IgD-negative memory B cell (primary cell): ENCODE measurements at regions not wholly inside any gene's neighbourhood (a gene's known extent, or its start where the extent isn't known, plus 50 kb on each side); places are given as distances from the start of the nearest gene placed in this dataset.

Experiments
- H3K27ac Mint-ChIP-seq, 3 donors: one replicate each; pipeline ENCODE4 v1.8.0; 2020 to 2022; ENCODE audit warnings: mild to moderate bottlenecking in 3 of 3, mixed read lengths in 3 of 3, moderate library complexity in 1 of 3
- H3K27me3 Mint-ChIP-seq: one replicate; pipeline ENCODE4 v1.8.0; 2021; ENCODE audit warnings: mixed read lengths
- H3K36me3 Mint-ChIP-seq: one replicate; pipeline ENCODE4 v1.8.0; 2020; ENCODE audit warnings: mild to moderate bottlenecking, mixed read lengths
- H3K4me1 Mint-ChIP-seq, 3 donors: one replicate each; pipeline ENCODE4 v1.8.0; 2020 to 2022; ENCODE audit warnings: mixed read lengths in 3 of 3, mild to moderate bottlenecking in 1 of 3
- H3K4me3 Mint-ChIP-seq, 4 donors: one replicate each; pipeline ENCODE4 v1.8.0; 2020 to 2022; ENCODE audit warnings: mild to moderate bottlenecking in 4 of 4, mixed read lengths in 4 of 4, moderate library complexity in 3 of 4
- H3K9me3 Mint-ChIP-seq, 3 donors: one replicate each; pipeline ENCODE4 v1.8.0; 2020 to 2021; ENCODE audit warnings: mixed read lengths in 3 of 3, mild to moderate bottlenecking in 1 of 3

- Mint-ChIP-seq H3K9me3 (peaks cover 0 to 10% (median 2%) of the 10 kb centered on the region in 3 donors), H3K36me3 (no peaks in the 10 kb centered on the region), H3K4me1 (peaks cover 0 to 9% (median 7%) of the 10 kb centered on the region in 3 donors), H3K27ac (no peak overlapping the region), H3K4me3 (peak overlapping the region in 1 of 4 donors; percentile 32), H3K27me3 (no peaks in the 10 kb centered on the region)
These were observed 561.7 kb downstream of the GATA3 start for GRCh38 chr10:8616166-8616565.

GRCh38 chr10:8617792-8618191 lies 563.3 kb downstream of the GATA3 start:
- Mint-ChIP-seq H3K36me3 (no peaks in the 10 kb centered on the region), H3K27me3 (no peaks in the 10 kb centered on the region), H3K27ac (no peak overlapping the region), H3K4me1 (peaks cover 2 to 9% (median 7%) of the 10 kb centered on the region in 3 donors), H3K4me3 (no peak overlapping the region), H3K9me3 (peaks cover 0 to 2% (median 0%) of the 10 kb centered on the region in 3 donors)

- no peak overlapping the region for H3K27ac Mint-ChIP-seq
- no peaks in the 10 kb centered on the region for H3K27me3 Mint-ChIP-seq
- peaks cover 0 to 2% (median 0%) of the 10 kb centered on the region in 3 donors for H3K9me3 Mint-ChIP-seq
- peaks cover 2 to 9% (median 7%) of the 10 kb centered on the region in 3 donors for H3K4me1 Mint-ChIP-seq
- H3K36me3 Mint-ChIP-seq: no peaks in the 10 kb centered on the region
- H3K4me3 Mint-ChIP-seq: no peak overlapping the region
These were observed 564.3 kb downstream of the GATA3 start for GRCh38 chr10:8618834-8619233.

- Mint-ChIP-seq H3K9me3 (peaks cover 0 to 3% (median 3%) of the 10 kb centered on the region in 3 donors), H3K27ac (no peak overlapping the region), H3K36me3 (no peaks in the 10 kb centered on the region), H3K4me1 (no peaks in the 10 kb centered on the region), H3K4me3 (no peak overlapping the region), H3K27me3 (no peaks in the 10 kb centered on the region)
These were observed 573.9 kb downstream of the GATA3 start for GRCh38 chr10:8628351-8628750.

- peaks cover 0 to 12% (median 2%) of the 10 kb centered on the region in 3 donors for H3K9me3 Mint-ChIP-seq
- H3K4me3 Mint-ChIP-seq: no peak overlapping the region
- no peaks in the 10 kb centered on the region for H3K27me3 Mint-ChIP-seq
- no peak overlapping the region for H3K27ac Mint-ChIP-seq
- H3K4me1 Mint-ChIP-seq: peaks cover 0 to 1% (median 0%) of the 10 kb centered on the region in 3 donors
- H3K36me3 Mint-ChIP-seq: no peaks in the 10 kb centered on the region
These were observed 579.4 kb downstream of the GATA3 start for GRCh38 chr10:8633909-8634308.

GRCh38 chr10:8636371-8636770 lies 581.9 kb downstream of the GATA3 start:
- Mint-ChIP-seq H3K9me3 (peaks cover 1 to 9% (median 3%) of the 10 kb centered on the region in 3 donors), H3K4me1 (peaks cover 0 to 1% (median 0%) of the 10 kb centered on the region in 3 donors), H3K36me3 (no peaks in the 10 kb centered on the region), H3K27me3 (no peaks in the 10 kb centered on the region), H3K27ac (no peak overlapping the region), H3K4me3 (no peak overlapping the region)

- Mint-ChIP-seq H3K4me1 (peaks cover 0 to 1% (median 0%) of the 10 kb centered on the region in 3 donors), H3K4me3 (no peak overlapping the region), H3K27ac (no peak overlapping the region), H3K27me3 (no peaks in the 10 kb centered on the region), H3K9me3 (peaks cover 1 to 9% (median 3%) of the 10 kb centered on the region in 3 donors), H3K36me3 (no peaks in the 10 kb centered on the region)
These were observed 583.2 kb downstream of the GATA3 start for GRCh38 chr10:8637640-8638039.

- no peak overlapping the region for H3K27ac Mint-ChIP-seq
- H3K36me3 Mint-ChIP-seq: no peaks in the 10 kb centered on the region
- H3K27me3 Mint-ChIP-seq: no peaks in the 10 kb centered on the region
- no peak overlapping the region for H3K4me3 Mint-ChIP-seq
- H3K9me3 Mint-ChIP-seq: peaks cover 1 to 9% (median 4%) of the 10 kb centered on the region in 3 donors
- peaks cover 0 to 1% (median 0%) of the 10 kb centered on the region in 3 donors for H3K4me1 Mint-ChIP-seq
These were observed 583.7 kb downstream of the GATA3 start for GRCh38 chr10:8638088-8638672.

- Mint-ChIP-seq H3K36me3 (no peaks in the 10 kb centered on the region), H3K27me3 (no peaks in the 10 kb centered on the region), H3K9me3 (peaks cover 1 to 9% (median 4%) of the 10 kb centered on the region in 3 donors), H3K4me1 (peaks cover 0 to 1% (median 0%) of the 10 kb centered on the region in 3 donors), H3K4me3 (no peak overlapping the region), H3K27ac (peak overlapping the region in 1 of 3 donors; percentile 80)
These were observed 585.1 kb downstream of the GATA3 start for GRCh38 chr10:8639486-8640185.

GRCh38 chr10:8640301-8640700 lies 585.8 kb downstream of the GATA3 start:
- Mint-ChIP-seq H3K27ac (no peak overlapping the region), H3K36me3 (no peaks in the 10 kb centered on the region), H3K4me1 (peaks cover 0 to 1% (median 0%) of the 10 kb centered on the region in 3 donors), H3K27me3 (no peaks in the 10 kb centered on the region), H3K4me3 (no peak overlapping the region), H3K9me3 (peaks cover 1 to 13% (median 4%) of the 10 kb centered on the region in 3 donors)

GRCh38 chr10:8640878-8641277 lies 586.4 kb downstream of the GATA3 start:
- Mint-ChIP-seq H3K9me3 (peaks cover 1 to 10% (median 4%) of the 10 kb centered on the region in 3 donors), H3K27me3 (no peaks in the 10 kb centered on the region), H3K36me3 (no peaks in the 10 kb centered on the region), H3K4me3 (no peak overlapping the region), H3K27ac (no peak overlapping the region), H3K4me1 (peaks cover 0 to 1% (median 0%) of the 10 kb centered on the region in 3 donors)

GRCh38 chr10:8656261-8656660 lies 601.8 kb downstream of the GATA3 start:
- H3K4me3 Mint-ChIP-seq: no peak overlapping the region
- no peak overlapping the region for H3K27ac Mint-ChIP-seq
- H3K9me3 Mint-ChIP-seq: peaks cover 0 to 9% (median 0%) of the 10 kb centered on the region in 3 donors
- H3K4me1 Mint-ChIP-seq: no peaks in the 10 kb centered on the region
- no peaks in the 10 kb centered on the region for H3K27me3 Mint-ChIP-seq
- peaks cover 1% of the 10 kb centered on the region for H3K36me3 Mint-ChIP-seq

GRCh38 chr10:8659982-8660381 lies 605.5 kb downstream of the GATA3 start:
- H3K27me3 Mint-ChIP-seq: no peaks in the 10 kb centered on the region
- peaks cover 1% of the 10 kb centered on the region for H3K36me3 Mint-ChIP-seq
- H3K4me1 Mint-ChIP-seq: no peaks in the 10 kb centered on the region
- H3K27ac Mint-ChIP-seq: no peak overlapping the region
- H3K4me3 Mint-ChIP-seq: no peak overlapping the region
- H3K9me3 Mint-ChIP-seq: peaks cover 0 to 7% (median 0%) of the 10 kb centered on the region in 3 donors

GRCh38 chr10:8661886-8662285 lies 607.4 kb downstream of the GATA3 start:
- Mint-ChIP-seq H3K27me3 (no peaks in the 10 kb centered on the region), H3K27ac (no peak overlapping the region), H3K36me3 (no peaks in the 10 kb centered on the region), H3K9me3 (peaks cover 0 to 1% (median 0%) of the 10 kb centered on the region in 3 donors), H3K4me3 (no peak overlapping the region), H3K4me1 (no peaks in the 10 kb centered on the region)

GRCh38 chr10:8663131-8663530 lies 608.6 kb downstream of the GATA3 start:
- peaks cover 3% of the 10 kb centered on the region for H3K27me3 Mint-ChIP-seq
- H3K4me3 Mint-ChIP-seq: no peak overlapping the region
- no peaks in the 10 kb centered on the region for H3K36me3 Mint-ChIP-seq
- H3K27ac Mint-ChIP-seq: no peak overlapping the region
- no peaks in the 10 kb centered on the region for H3K4me1 Mint-ChIP-seq
- H3K9me3 Mint-ChIP-seq: peaks cover 0 to 3% (median 1%) of the 10 kb centered on the region in 3 donors
